ENCODE measurements at regions not wholly inside any gene's neighbourhood (a gene's known extent, or its start where the extent isn't known, plus 50 kb on each side); places are given as distances from the start of the nearest gene placed in this dataset.

DNA sequence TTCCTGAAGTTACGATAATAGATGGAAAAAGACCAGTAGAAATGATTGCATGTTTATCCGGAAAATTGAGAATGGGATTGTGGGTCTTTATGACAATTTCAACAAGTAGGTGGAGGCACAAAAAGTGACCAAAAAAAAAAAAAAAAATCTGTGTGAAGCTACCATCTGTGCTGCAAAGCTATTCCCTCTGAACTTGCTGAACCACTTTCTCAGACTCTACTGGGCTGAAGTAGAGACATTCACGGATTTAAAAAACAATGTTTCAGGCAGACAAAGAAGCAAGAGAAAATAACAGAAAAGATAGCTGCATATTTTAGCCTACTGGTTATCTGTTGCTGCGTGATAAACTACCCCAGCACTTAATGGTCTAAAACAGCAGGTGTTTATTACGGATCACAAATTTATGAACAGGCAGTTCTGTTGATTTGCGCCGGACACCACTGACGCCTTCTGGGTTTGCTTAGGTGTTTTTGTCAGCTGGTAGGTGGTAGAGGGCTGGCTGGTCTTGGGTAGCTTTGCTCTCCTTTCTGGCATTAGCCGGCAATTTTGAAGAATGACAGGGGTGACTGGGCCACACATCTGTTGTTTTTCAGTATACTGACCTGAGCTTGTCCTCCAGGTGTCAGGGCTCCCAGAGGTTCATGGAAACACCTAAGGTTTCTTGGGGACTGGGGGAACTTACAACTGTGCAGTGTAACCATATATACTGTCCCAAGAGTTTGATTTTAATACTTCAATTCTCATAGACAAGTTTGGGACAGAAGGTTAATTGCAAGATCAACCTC lies 665.1 kb downstream of the CCSER2 start:
- Mint-ChIP-seq H3K4me1 (ENCODE audit: low read depth) (no peaks in the 10 kb centered on the region), H3K9me3 (no peaks in the 10 kb centered on the region), H3K27me3 (ENCODE audit: low read depth) (no peaks in the 10 kb centered on the region), H3K36me3 (ENCODE audit: low read depth) (no peaks in the 10 kb centered on the region), H3K27ac (no peak overlapping the region), H3K4me3 (no peak overlapping the region)
- CTCF ChIA-PET: no interaction called here
- intact Hi-C loops (cut with micrococcal nuclease): no loop called here
- DNase-seq: no peak

DNA sequence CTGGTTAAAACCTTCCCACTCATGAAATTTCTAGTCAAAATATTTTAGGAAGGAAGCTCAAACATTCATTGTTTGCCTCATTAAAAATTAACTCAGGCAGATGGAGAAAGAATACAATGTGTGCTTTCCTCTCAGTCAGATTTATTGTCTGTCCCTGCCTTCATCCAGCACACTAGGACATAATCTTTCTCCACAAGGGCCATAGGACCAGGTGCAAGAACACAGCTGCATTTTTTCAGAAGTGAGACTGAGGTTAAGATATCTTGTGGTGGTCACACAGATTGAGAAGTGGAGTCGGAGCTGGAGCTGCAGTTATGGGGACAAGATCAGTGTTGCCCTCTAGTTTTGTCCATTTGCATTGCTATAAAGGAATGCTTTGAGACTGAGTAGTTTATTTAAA lies 666.3 kb downstream of the CCSER2 start:
- Mint-ChIP-seq H3K9me3 (no peaks in the 10 kb centered on the region), H3K36me3 (ENCODE audit: low read depth) (no peaks in the 10 kb centered on the region), H3K27ac (no peak overlapping the region), H3K27me3 (ENCODE audit: low read depth) (no peaks in the 10 kb centered on the region), H3K4me1 (ENCODE audit: low read depth) (no peaks in the 10 kb centered on the region), H3K4me3 (no peak overlapping the region)
- DNase-seq: no peak
- intact Hi-C loops (cut with micrococcal nuclease): no loop called here
- CTCF ChIA-PET: no interaction called here

DNA sequence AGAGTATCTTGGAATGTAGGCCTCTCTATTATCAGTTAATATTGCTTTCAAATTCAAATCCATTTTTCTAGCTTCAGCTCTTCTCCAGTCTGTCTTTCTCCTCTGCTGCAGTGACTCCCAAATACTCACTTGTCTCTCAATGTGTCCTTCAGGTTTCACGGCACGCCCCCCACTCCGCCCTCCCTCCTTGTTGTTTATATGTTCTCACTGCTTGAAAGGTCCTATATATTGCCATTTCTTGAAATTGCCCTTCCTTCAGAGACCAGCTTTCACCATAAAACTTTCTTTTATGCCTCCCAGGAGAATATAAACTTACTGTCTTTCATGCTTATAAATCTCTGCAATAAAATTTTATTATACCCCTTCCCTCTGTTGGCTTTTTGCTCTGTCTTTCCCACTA lies 668.2 kb downstream of the CCSER2 start:
- no peaks in the 10 kb centered on the region for H3K36me3 Mint-ChIP-seq (ENCODE audit: low read depth)
- H3K4me1 Mint-ChIP-seq (ENCODE audit: low read depth): no peaks in the 10 kb centered on the region
- CTCF ChIA-PET: no interaction called here
- intact Hi-C loops (cut with micrococcal nuclease): no loop called here
- H3K4me3 Mint-ChIP-seq: no peak overlapping the region
- H3K27me3 Mint-ChIP-seq (ENCODE audit: low read depth): no peaks in the 10 kb centered on the region
- DNase-seq: no peak
- no peaks in the 10 kb centered on the region for H3K9me3 Mint-ChIP-seq
- no peak overlapping the region for H3K27ac Mint-ChIP-seq

DNA sequence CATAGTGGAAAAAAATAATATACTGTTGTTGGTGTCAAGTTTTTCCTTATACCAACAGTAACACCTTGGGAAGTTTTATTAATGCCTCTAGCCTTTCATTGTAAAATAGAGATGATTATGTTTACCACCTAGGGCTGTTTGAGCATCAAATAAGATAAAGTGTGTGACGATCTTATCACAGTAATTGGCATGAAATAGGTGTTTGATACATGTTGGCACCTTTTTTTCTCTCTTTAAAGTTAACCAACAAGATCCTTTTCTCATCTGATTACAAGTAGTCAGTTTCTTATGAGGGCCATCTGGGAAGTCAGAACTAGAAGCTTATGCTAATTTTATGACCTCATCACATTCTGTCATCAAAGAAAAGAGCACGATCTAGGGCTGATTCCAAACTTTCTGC lies 669.5 kb downstream of the CCSER2 start:
- Mint-ChIP-seq H3K9me3 (no peaks in the 10 kb centered on the region), H3K4me1 (ENCODE audit: low read depth) (no peaks in the 10 kb centered on the region), H3K4me3 (no peak overlapping the region), H3K36me3 (ENCODE audit: low read depth) (no peaks in the 10 kb centered on the region), H3K27ac (no peak overlapping the region), H3K27me3 (ENCODE audit: low read depth) (no peaks in the 10 kb centered on the region)
- no peak for DNase-seq
- CTCF ChIA-PET: no interaction called here
- intact Hi-C loops (cut with micrococcal nuclease): no loop called here

DNA sequence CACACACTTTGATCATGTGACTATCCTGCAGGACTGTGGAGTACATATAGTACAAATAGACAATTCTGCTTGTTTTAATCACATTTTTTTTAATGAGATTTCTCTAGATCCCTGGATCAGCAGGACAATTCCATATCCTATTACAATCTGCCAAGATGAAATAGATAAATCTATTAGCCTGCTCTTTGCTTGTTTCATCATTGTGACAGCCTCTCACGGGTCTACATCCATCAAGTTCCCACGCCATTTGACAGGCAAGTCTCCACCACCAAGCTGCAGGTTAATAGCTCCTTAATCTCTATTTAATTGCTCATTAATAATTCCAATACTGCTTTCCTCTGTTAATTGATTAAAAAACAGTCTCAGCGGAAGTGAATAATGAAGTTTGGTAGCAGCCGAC lies 671.5 kb downstream of the CCSER2 start:
- CTCF ChIA-PET: no interaction called here
- H3K9me3 Mint-ChIP-seq: no peaks in the 10 kb centered on the region
- H3K4me1 Mint-ChIP-seq (ENCODE audit: low read depth): no peaks in the 10 kb centered on the region
- no peak for DNase-seq
- no peaks in the 10 kb centered on the region for H3K27me3 Mint-ChIP-seq (ENCODE audit: low read depth)
- H3K4me3 Mint-ChIP-seq: no peak overlapping the region
- H3K27ac Mint-ChIP-seq: no peak overlapping the region
- intact Hi-C loops (cut with micrococcal nuclease): no loop called here
- H3K36me3 Mint-ChIP-seq (ENCODE audit: low read depth): no peaks in the 10 kb centered on the region

DNA sequence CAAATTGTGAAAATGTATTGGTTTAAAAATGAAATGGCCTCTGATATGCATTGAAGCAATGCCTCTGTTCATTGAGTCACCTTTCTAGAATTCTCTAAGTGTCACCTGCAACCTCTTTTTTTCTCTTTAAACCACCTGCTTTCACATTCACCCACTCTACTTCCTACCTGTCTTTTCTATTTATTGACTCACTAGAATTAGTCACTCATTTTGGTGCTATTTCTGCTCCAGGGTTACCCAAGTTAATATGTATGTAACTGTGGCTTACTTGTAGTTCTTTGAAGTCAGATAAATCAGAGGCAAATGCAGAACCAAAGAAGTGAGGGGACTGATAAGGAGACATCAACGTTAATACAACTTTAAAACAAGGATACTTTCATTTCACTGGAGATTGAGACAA lies 674.7 kb downstream of the CCSER2 start:
- DNase-seq: no peak
- intact Hi-C loops (cut with micrococcal nuclease): no loop called here
- Mint-ChIP-seq H3K36me3 (ENCODE audit: low read depth) (no peaks in the 10 kb centered on the region), H3K4me3 (no peak overlapping the region), H3K9me3 (no peaks in the 10 kb centered on the region), H3K4me1 (ENCODE audit: low read depth) (no peaks in the 10 kb centered on the region), H3K27me3 (ENCODE audit: low read depth) (no peaks in the 10 kb centered on the region), H3K27ac (no peak overlapping the region)
- CTCF ChIA-PET: no interaction called here

DNA sequence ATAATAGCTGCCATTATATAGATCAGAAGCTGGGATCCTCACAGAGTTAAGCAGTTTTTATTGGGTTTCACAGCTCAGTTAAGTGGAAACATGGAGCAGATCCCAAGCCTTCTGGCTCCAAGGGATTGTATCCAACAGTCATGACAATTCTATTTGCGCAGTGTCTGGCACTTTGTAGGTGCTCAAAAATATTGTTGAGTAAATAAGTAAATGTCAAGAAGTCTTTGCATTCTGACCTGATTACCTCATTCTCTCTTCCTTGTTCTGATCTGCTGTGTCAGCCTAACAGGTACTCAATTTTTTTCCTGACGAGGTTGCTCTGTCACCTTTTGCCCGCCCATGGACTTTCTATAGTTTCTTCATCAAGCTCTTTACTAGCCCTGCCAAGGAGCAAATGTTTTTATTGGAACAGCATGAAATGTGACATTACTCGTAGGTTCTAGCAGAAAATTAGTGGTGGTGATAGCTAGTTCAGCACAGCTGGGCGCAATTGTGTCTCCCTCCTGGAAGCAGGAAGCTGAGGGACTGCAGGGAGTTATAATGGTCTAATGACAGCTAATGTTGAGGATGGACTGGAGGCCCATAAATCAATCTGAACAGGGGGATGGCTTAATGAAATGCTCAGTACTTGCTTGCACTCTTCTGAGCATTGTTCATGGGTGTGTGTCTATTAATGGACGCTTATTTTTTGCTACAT lies 680.2 kb downstream of the CCSER2 start:
- Mint-ChIP-seq H3K4me3 (no peak overlapping the region), H3K36me3 (ENCODE audit: low read depth) (no peaks in the 10 kb centered on the region), H3K27ac (no peak overlapping the region), H3K27me3 (ENCODE audit: low read depth) (peaks cover 3% of the 10 kb centered on the region), H3K4me1 (ENCODE audit: low read depth) (no peaks in the 10 kb centered on the region), H3K9me3 (no peaks in the 10 kb centered on the region)
- intact Hi-C loops (cut with micrococcal nuclease): no loop called here
- DNase-seq: no peak
- CTCF ChIA-PET: no interaction called here

DNA sequence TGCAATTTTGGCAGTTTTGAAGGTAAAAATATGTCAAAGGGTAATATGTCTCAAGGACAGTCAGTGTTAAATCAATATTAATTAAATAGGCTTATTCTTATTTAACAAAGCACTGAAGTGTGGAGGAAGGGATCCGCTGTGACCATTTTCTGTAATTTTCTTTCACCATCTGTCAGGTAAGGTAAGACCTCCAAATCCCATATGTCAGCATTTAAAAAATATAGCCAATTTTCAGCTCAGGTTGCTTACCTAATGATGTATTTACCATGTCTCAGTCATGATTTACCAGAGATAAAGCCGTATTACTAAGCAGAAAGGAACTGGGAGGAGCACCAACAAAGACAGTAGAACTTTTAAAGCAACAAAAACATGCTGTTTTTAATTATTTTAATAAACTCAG lies 683.9 kb downstream of the CCSER2 start:
- Mint-ChIP-seq H3K36me3 (ENCODE audit: low read depth) (no peaks in the 10 kb centered on the region), H3K4me3 (no peak overlapping the region), H3K9me3 (no peaks in the 10 kb centered on the region), H3K4me1 (ENCODE audit: low read depth) (no peaks in the 10 kb centered on the region), H3K27ac (no peak overlapping the region), H3K27me3 (ENCODE audit: low read depth) (peaks cover 3% of the 10 kb centered on the region)
- no peak for DNase-seq
- intact Hi-C loops (cut with micrococcal nuclease): no loop called here
- CTCF ChIA-PET: no interaction called here

DNA sequence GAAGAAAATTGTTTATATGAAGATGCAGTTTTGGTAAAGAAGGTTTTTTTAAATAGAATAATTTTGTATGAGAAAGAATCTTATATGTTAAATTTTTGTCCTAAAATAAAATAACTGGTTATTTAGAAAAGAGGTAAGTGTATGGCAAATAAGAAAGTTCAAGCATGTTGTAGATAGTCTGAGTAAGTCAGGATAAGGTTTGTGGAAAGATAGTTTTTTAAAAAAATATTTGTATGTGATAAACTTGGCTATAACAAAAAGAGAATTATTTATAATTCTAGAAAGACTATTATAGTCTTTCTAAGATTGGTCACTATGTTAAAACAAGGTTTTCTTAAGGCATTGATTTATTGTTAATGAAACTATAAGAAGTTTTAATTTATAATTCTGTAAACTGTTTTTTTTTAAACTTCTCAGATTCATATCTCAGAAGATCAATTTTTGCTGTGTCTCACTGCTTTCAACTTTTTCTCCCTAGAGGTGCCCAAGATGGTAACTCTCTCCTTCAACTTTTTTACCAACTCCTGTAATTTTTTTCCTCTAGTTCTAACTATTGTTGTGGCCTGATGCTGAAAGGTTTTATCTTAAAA lies 698.6 kb downstream of the CCSER2 start:
- intact Hi-C loops (cut with micrococcal nuclease): no loop called here
- no peak for DNase-seq
- H3K9me3 Mint-ChIP-seq: peaks cover 5% of the 10 kb centered on the region
- no peak overlapping the region for H3K27ac Mint-ChIP-seq
- no peaks in the 10 kb centered on the region for H3K27me3 Mint-ChIP-seq (ENCODE audit: low read depth)
- H3K4me3 Mint-ChIP-seq: no peak overlapping the region
- CTCF ChIA-PET: no interaction called here
- H3K4me1 Mint-ChIP-seq (ENCODE audit: low read depth): no peaks in the 10 kb centered on the region
- no peaks in the 10 kb centered on the region for H3K36me3 Mint-ChIP-seq (ENCODE audit: low read depth)

DNA sequence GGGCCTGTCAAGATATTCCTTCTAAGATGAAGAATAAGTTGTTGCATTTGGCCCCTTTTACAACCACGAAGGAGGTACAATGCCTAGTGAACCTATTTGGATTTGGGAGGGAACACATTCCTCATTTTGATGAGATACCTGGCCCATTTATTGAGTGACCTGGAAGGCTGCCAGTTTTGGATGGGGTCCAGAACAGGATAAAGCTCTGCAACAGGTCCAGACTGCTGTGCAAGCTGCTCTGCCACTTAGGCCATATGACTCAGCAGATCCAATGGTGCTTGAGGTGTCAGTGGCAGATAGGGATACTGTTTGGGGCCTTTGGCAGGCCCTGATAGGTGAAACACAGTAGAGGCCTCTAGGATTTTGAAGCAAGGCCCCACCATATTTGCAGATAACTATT lies 704.6 kb downstream of the CCSER2 start:
- Mint-ChIP-seq H3K4me1 (ENCODE audit: low read depth) (no peaks in the 10 kb centered on the region), H3K27ac (no peak overlapping the region), H3K9me3 (peaks cover 2% of the 10 kb centered on the region), H3K4me3 (no peak overlapping the region), H3K36me3 (ENCODE audit: low read depth) (no peaks in the 10 kb centered on the region), H3K27me3 (ENCODE audit: low read depth) (no peaks in the 10 kb centered on the region)
- no peak for DNase-seq
- intact Hi-C loops (cut with micrococcal nuclease): no loop called here
- CTCF ChIA-PET: no interaction called here

DNA sequence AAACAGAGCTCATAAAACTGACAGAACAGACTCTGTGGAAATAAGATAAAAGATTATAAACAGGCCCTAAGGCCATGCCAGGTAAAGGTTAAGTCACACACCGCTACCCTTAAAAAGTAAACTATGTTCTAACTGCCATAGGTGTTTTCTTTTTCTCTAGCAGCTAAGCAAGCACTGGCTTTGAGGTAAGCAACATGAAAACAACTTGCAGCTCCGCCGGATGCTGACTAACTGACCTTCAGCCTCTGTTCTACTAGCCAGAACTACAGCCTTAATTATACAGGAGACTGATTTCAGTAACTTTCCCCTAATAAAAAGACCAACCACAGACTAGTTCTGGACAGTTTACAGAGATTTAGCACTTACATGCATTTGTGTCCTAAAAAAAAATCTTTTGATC lies 708.3 kb downstream of the CCSER2 start:
- CTCF ChIA-PET: no interaction called here
- peaks cover 3% of the 10 kb centered on the region for H3K36me3 Mint-ChIP-seq (ENCODE audit: low read depth)
- intact Hi-C loops (cut with micrococcal nuclease): no loop called here

DNA sequence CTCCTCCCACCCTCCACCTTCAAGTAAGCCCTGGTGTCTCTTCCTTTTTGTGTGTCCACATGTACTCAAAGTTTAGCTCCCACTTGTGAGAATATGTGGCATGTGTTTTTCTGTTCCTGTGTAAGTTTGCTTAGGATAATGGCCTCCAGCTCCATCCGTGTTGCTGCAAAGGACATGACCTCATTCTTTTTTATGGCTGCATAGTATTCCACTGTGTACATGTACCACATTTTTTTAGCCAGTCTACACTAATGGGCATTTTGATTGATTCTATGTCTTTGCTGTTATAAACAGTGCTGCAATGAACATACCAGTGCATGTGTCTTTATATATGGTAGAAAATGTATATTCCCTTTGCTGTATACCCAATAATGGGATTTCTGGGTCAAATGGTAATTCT lies 710.9 kb downstream of the CCSER2 start:
- H3K9me3 Mint-ChIP-seq: peaks cover 17% of the 10 kb centered on the region
- intact Hi-C loops (cut with micrococcal nuclease): no loop called here
- peaks cover 3% of the 10 kb centered on the region for H3K36me3 Mint-ChIP-seq (ENCODE audit: low read depth)

More for the DNA sequence above, 708.3 kb downstream of the CCSER2 start:
- Mint-ChIP-seq H3K9me3 (peaks cover 13% of the 10 kb centered on the region), H3K27ac (no peak overlapping the region), H3K4me1 (ENCODE audit: low read depth) (no peaks in the 10 kb centered on the region), H3K27me3 (ENCODE audit: low read depth) (no peaks in the 10 kb centered on the region), H3K4me3 (no peak overlapping the region)
- DNase-seq: no peak

DNA sequence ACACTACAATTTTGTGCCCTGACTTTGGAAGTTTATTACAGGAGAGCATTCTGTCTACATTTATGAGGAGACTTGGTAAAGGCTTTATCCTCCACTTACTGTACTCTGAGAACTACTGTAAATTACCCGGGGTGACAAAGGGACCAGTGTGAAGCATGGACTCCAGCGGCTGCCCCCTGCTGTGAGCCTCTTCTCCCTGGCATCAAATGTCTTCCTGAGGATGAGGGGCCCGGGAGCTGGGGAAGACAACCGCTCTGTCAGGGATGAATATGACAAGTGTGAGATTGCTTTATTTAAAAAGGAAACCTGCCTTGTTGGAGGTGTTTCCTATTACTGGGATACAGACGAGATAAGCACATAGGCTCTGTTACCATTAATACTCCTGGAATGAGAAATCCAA lies 714.8 kb downstream of the CCSER2 start:
- CTCF ChIA-PET: no interaction called here
- Mint-ChIP-seq H3K27ac (no peak overlapping the region), H3K4me3 (no peak overlapping the region), H3K36me3 (ENCODE audit: low read depth) (peaks cover 3% of the 10 kb centered on the region), H3K4me1 (ENCODE audit: low read depth) (no peaks in the 10 kb centered on the region), H3K27me3 (ENCODE audit: low read depth) (no peaks in the 10 kb centered on the region), H3K9me3 (peaks cover 20% of the 10 kb centered on the region)
- no peak for DNase-seq
- intact Hi-C loops (cut with micrococcal nuclease): no loop called here

More for the DNA sequence above, 710.9 kb downstream of the CCSER2 start:
- no peak for DNase-seq
- no peak overlapping the region for H3K27ac Mint-ChIP-seq
- CTCF ChIA-PET: no interaction called here
- no peaks in the 10 kb centered on the region for H3K27me3 Mint-ChIP-seq (ENCODE audit: low read depth)
- H3K4me1 Mint-ChIP-seq (ENCODE audit: low read depth): no peaks in the 10 kb centered on the region
- H3K4me3 Mint-ChIP-seq: no peak overlapping the region
